ENCODE measurements at regions not wholly inside any gene's neighbourhood (a gene's known extent, or its start where the extent isn't known, plus 50 kb on each side); places are given as distances from the start of the nearest gene placed in this dataset.

DNA sequence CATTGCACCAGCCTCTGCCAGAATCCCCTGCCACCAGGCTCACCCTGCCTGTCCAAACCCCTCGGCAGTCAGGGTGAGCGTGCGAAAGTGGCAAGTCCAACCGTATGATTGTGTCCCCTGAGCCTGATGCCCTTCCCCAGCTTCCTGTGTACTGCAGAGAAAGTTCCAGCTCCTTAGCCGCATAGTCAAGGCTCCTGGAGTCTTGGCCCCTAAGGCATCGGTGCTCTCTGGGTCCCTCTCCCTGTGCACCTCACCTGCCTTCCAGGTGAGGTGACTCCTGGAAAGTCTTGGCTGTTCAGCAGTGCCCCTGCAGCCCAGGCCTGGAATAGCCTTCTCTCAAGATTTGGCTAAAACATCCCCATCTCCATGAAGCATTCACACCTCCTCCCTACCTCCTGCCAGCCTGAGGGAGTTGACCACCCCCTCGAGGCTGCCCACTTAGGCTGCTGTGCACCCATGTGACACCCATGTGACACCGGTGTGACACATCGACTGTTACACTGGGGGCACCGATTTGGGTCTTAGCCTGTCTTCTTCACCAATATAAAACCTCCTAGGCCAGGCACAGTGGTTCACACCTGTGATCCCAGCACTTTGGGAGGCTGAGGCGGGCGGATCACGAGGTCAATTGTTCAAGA lies 56.1 kb upstream of the ELN start:
- Histone ChIP-seq H3K9ac (ENCODE audit: insufficient read depth in 1 of 2, low read length in 2 of 2) (no peak overlapping the region), H3K36me3 (ENCODE audit: control insufficient read depth in 4 of 4, insufficient read depth in 4 of 4, low read length in 4 of 4) (no peaks in the 10 kb centered on the region), H3K9me3 (ENCODE audit: control insufficient read depth in 4 of 4, insufficient read depth in 3 of 4, low read length in 3 of 4) (no peaks in the 10 kb centered on the region), H3K4me3 (no peak overlapping the region), H3K27ac (ENCODE audit: low read depth in 1 of 2, low read length in 1 of 2) (no peak overlapping the region), H3K27me3 (ENCODE audit: control insufficient read depth in 3 of 3, insufficient read depth in 3 of 3, low read length in 2 of 3) (peaks cover 0 to 2% (median 0%) of the 10 kb centered on the region in 3 donors), H3K4me1 (ENCODE audit: control insufficient read depth in 5 of 5, insufficient read depth in 5 of 5, low read length in 5 of 5) (peaks cover 0 to 18% (median 4%) of the 10 kb centered on the region in 5 donors)
- WGBS, 2 donors = 75 to 83% methylated on average over 13 of the region's 13 CpGs
- TF ChIP-seq, protein P1, sequence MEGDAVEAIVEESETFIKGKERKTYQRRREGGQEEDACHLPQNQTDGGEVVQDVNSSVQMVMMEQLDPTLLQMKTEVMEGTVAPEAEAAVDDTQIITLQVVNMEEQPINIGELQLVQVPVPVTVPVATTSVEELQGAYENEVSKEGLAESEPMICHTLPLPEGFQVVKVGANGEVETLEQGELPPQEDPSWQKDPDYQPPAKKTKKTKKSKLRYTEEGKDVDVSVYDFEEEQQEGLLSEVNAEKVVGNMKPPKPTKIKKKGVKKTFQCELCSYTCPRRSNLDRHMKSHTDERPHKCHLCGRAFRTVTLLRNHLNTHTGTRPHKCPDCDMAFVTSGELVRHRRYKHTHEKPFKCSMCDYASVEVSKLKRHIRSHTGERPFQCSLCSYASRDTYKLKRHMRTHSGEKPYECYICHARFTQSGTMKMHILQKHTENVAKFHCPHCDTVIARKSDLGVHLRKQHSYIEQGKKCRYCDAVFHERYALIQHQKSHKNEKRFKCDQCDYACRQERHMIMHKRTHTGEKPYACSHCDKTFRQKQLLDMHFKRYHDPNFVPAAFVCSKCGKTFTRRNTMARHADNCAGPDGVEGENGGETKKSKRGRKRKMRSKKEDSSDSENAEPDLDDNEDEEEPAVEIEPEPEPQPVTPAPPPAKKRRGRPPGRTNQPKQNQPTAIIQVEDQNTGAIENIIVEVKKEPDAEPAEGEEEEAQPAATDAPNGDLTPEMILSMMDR (IDR thresholded peaks at IDR 0.05; ENCODE audit: control extremely low read depth, extremely low read depth) = no peak
- DNase-seq (no peak), ATAC-seq (ENCODE audit: insufficient read depth, low FRiP score) (no peak)

DNA sequence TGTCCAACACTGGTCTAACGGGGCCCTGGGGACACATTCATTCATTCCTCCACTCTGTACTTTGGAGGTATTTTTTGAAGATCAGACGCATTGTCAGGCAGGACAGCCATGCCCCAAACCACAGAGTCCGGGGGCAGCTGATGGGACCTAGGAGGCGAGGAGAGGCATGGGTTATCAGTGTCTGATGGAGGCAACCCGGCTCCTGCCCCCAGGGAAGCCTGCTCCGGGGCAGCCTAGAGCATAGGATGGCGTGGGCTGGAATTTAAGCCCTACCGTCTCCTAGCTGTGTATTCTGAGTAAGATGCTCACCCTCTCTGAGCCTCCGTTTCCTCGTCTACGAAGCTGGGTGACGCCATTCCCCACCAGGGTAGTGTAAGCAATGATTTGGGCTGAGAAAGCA lies 55.4 kb upstream of the ELN start:
- Histone ChIP-seq H3K36me3 (ENCODE audit: control insufficient read depth in 4 of 4, insufficient read depth in 4 of 4, low read length in 4 of 4) (no peaks in the 10 kb centered on the region), H3K9me3 (ENCODE audit: control insufficient read depth in 4 of 4, insufficient read depth in 3 of 4, low read length in 3 of 4) (no peaks in the 10 kb centered on the region), H3K4me1 (ENCODE audit: control insufficient read depth in 5 of 5, insufficient read depth in 5 of 5, low read length in 5 of 5) (peaks cover 0 to 21% (median 4%) of the 10 kb centered on the region in 5 donors), H3K27ac (ENCODE audit: low read depth in 1 of 2, low read length in 1 of 2) (no peak overlapping the region), H3K4me3 (no peak overlapping the region), H3K9ac (ENCODE audit: insufficient read depth in 1 of 2, low read length in 2 of 2) (no peak overlapping the region), H3K27me3 (ENCODE audit: control insufficient read depth in 3 of 3, insufficient read depth in 3 of 3, low read length in 2 of 3) (peaks cover 0 to 2% (median 0%) of the 10 kb centered on the region in 3 donors)
- DNase-seq (no peak), ATAC-seq (ENCODE audit: insufficient read depth, low FRiP score) (no peak)
- 82 to 88% methylated on average over 12 of the region's 12 CpGs for WGBS, 2 donors
- TF ChIP-seq, protein P1 (IDR thresholded peaks at IDR 0.05; ENCODE audit: control extremely low read depth, extremely low read depth) = no peak

DNA sequence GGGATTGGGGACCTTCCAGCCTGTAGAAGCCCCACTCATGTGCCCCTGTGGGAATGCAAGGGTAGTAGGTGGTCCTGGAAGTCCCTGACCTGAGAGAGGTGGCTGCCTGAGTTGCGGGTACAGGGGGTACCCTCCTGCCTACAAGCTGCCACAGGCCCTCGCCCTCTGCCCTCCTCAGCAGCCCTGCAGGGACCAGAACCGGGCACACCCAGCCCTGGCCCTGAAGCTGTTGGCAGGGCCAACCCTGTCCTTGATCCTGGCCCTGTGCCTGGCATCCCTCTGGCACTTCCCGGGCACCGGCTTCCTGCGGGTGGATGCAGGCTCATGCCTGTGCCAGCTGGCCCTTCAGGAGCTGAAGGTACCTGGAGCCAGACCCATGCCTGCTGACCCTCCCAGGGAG lies 54.9 kb upstream of the ELN start:
- H3K27me3 ChIP-seq (ENCODE audit: control insufficient read depth in 3 of 3, insufficient read depth in 3 of 3, low read length in 2 of 3) = peaks cover 0 to 2% (median 0%) of the 10 kb centered on the region in 3 donors
- no peak for ATAC-seq (ENCODE audit: insufficient read depth, low FRiP score)
- 72 to 91% methylated on average over 6 of the region's 6 CpGs for WGBS, 2 donors
- H3K9ac ChIP-seq (ENCODE audit: insufficient read depth in 1 of 2, low read length in 2 of 2) = no peak overlapping the region
- DNase-seq = no peak
- H3K4me3 ChIP-seq = no peak overlapping the region
- H3K36me3 ChIP-seq (ENCODE audit: control insufficient read depth in 4 of 4, insufficient read depth in 4 of 4, low read length in 4 of 4) = no peaks in the 10 kb centered on the region
- H3K9me3 ChIP-seq (ENCODE audit: control insufficient read depth in 4 of 4, insufficient read depth in 3 of 4, low read length in 3 of 4) = no peaks in the 10 kb centered on the region
- H3K4me1 ChIP-seq (ENCODE audit: control insufficient read depth in 5 of 5, insufficient read depth in 5 of 5, low read length in 5 of 5) = peaks cover 0 to 21% (median 4%) of the 10 kb centered on the region in 5 donors
- no peak overlapping the region for H3K27ac ChIP-seq (ENCODE audit: low read depth in 1 of 2, low read length in 1 of 2)
- TF ChIP-seq, protein P1 (IDR thresholded peaks at IDR 0.05; ENCODE audit: control extremely low read depth, extremely low read depth) = no peak

All from lung (tissue), 11 donors.